ENCODE measurements at regions not wholly inside any gene's neighbourhood (a gene's known extent, or its start where the extent isn't known, plus 50 kb on each side); places are given as distances from the start of the nearest gene placed in this dataset.

- H3K4me2 ChIP-seq (ENCODE audit: insufficient read depth, low read length) = no peak overlapping the region
- H3K4me1 ChIP-seq (ENCODE audit: insufficient read depth, low read length) = no peaks in the 10 kb centered on the region
- no peak for TF ChIP-seq CTCF (IDR thresholded peaks at IDR 0.05; ENCODE audit: extremely low read depth, low read depth, low read length)
- H2AFZ ChIP-seq (ENCODE audit: low read length) = no peak overlapping the region
- no peaks in the 10 kb centered on the region for H3K36me3 ChIP-seq (ENCODE audit: insufficient read depth, low read length)
- DNase-seq (ENCODE audit: insufficient read length, low spot score, missing footprints) = no peak
- H3K79me2 ChIP-seq (ENCODE audit: insufficient read depth, low read length) = no peaks in the 10 kb centered on the region
- no peak overlapping the region for H3K27ac ChIP-seq (ENCODE audit: low read depth, low read length)
- no peaks in the 10 kb centered on the region for H3K27me3 ChIP-seq (ENCODE audit: insufficient read depth, low read length)
- H4K20me1 ChIP-seq (ENCODE audit: insufficient read depth, low read length) = no peaks in the 10 kb centered on the region
- H3K4me3 ChIP-seq (ENCODE audit: insufficient read depth, low read length) = no peak overlapping the region
- H3K9me3 ChIP-seq (ENCODE audit: low read depth, low read length) = no peaks in the 10 kb centered on the region
Measured at GRCh38 chr1:193625255-193625654, 438.8 kb upstream of the B3GALT2 start.

- Histone ChIP-seq H3K4me1 (ENCODE audit: insufficient read depth, low read length) (no peaks in the 10 kb centered on the region), H3K79me2 (ENCODE audit: insufficient read depth, low read length) (no peaks in the 10 kb centered on the region), H3K9me3 (ENCODE audit: low read depth, low read length) (no peaks in the 10 kb centered on the region), H3K4me3 (ENCODE audit: insufficient read depth, low read length) (no peak overlapping the region), H4K20me1 (ENCODE audit: insufficient read depth, low read length) (no peaks in the 10 kb centered on the region), H3K36me3 (ENCODE audit: insufficient read depth, low read length) (no peaks in the 10 kb centered on the region), H3K27me3 (ENCODE audit: insufficient read depth, low read length) (no peaks in the 10 kb centered on the region), H3K4me2 (ENCODE audit: insufficient read depth, low read length) (no peak overlapping the region), H3K27ac (ENCODE audit: low read depth, low read length) (no peak overlapping the region), H2AFZ (ENCODE audit: low read length) (no peak overlapping the region)
- TF ChIP-seq CTCF (IDR thresholded peaks at IDR 0.05; ENCODE audit: extremely low read depth, low read depth, low read length) = no peak
- DNase-seq (ENCODE audit: insufficient read length, low spot score, missing footprints) = no peak
Measured at GRCh38 chr1:193619911-193620310, 433.5 kb upstream of the B3GALT2 start.

- no peak overlapping the region for H3K27ac ChIP-seq (ENCODE audit: low read depth, low read length)
- no peak overlapping the region for H3K4me2 ChIP-seq (ENCODE audit: insufficient read depth, low read length)
- no peak overlapping the region for H2AFZ ChIP-seq (ENCODE audit: low read length)
- no peak overlapping the region for H3K4me3 ChIP-seq (ENCODE audit: insufficient read depth, low read length)
- no peaks in the 10 kb centered on the region for H3K4me1 ChIP-seq (ENCODE audit: insufficient read depth, low read length)
- no peaks in the 10 kb centered on the region for H3K79me2 ChIP-seq (ENCODE audit: insufficient read depth, low read length)
- no peak for DNase-seq (ENCODE audit: insufficient read length, low spot score, missing footprints)
- H3K27me3 ChIP-seq (ENCODE audit: insufficient read depth, low read length) = no peaks in the 10 kb centered on the region
- H3K9me3 ChIP-seq (ENCODE audit: low read depth, low read length) = no peaks in the 10 kb centered on the region
- TF ChIP-seq CTCF (IDR thresholded peaks at IDR 0.05; ENCODE audit: extremely low read depth, low read depth, low read length) = no peak
- no peaks in the 10 kb centered on the region for H3K36me3 ChIP-seq (ENCODE audit: insufficient read depth, low read length)
- no peaks in the 10 kb centered on the region for H4K20me1 ChIP-seq (ENCODE audit: insufficient read depth, low read length)
Measured at GRCh38 chr1:193614817-193615216, 428.4 kb upstream of the B3GALT2 start.

- H3K4me2 ChIP-seq (ENCODE audit: insufficient read depth, low read length) = no peak overlapping the region
- DNase-seq (ENCODE audit: insufficient read length, low spot score, missing footprints) = no peak
- H3K4me1 ChIP-seq (ENCODE audit: insufficient read depth, low read length) = no peaks in the 10 kb centered on the region
- no peak for TF ChIP-seq CTCF (IDR thresholded peaks at IDR 0.05; ENCODE audit: extremely low read depth, low read depth, low read length)
- no peak overlapping the region for H2AFZ ChIP-seq (ENCODE audit: low read length)
- no peak overlapping the region for H3K27ac ChIP-seq (ENCODE audit: low read depth, low read length)
- H4K20me1 ChIP-seq (ENCODE audit: insufficient read depth, low read length) = no peaks in the 10 kb centered on the region
- no peaks in the 10 kb centered on the region for H3K9me3 ChIP-seq (ENCODE audit: low read depth, low read length)
- no peaks in the 10 kb centered on the region for H3K79me2 ChIP-seq (ENCODE audit: insufficient read depth, low read length)
- no peaks in the 10 kb centered on the region for H3K27me3 ChIP-seq (ENCODE audit: insufficient read depth, low read length)
- H3K36me3 ChIP-seq (ENCODE audit: insufficient read depth, low read length) = no peaks in the 10 kb centered on the region
- no peak overlapping the region for H3K4me3 ChIP-seq (ENCODE audit: insufficient read depth, low read length)
Measured at GRCh38 chr1:193614275-193614674, 427.9 kb upstream of the B3GALT2 start.

Measured in osteoblast (primary cell).